ENCODE measurements at regions not wholly inside any gene's neighbourhood (a gene's known extent, or its start where the extent isn't known, plus 50 kb on each side); places are given as distances from the start of the nearest gene placed in this dataset.

DNA sequence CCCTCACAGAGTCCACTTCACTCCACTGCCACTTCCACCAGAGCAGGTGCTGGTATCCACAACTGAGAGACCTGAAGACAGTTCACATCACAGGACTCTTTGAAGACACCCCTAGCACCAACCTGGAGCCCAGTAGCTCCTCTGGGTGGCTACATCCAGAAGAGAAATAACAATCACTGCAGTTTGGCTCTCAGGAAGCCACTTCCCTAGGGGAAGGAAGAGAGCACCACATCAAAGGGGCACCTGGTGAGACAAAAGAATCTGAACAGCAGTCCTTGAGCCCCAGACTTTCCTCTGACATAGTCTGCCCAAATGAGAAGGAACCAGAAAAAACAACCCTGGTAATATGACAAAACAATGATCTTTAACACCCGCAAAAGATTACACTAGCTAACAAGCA, 113.2 kb downstream of the TENT5C start:
- no peaks in the 10 kb centered on the region for H3K4me1 ChIP-seq
- intact Hi-C loops (cut with DNase I): no loop called here
- no peaks in the 10 kb centered on the region for H3K27me3 ChIP-seq
- H3K4me3 ChIP-seq: no peak overlapping the region
- TF ChIP-seq, protein P1, sequence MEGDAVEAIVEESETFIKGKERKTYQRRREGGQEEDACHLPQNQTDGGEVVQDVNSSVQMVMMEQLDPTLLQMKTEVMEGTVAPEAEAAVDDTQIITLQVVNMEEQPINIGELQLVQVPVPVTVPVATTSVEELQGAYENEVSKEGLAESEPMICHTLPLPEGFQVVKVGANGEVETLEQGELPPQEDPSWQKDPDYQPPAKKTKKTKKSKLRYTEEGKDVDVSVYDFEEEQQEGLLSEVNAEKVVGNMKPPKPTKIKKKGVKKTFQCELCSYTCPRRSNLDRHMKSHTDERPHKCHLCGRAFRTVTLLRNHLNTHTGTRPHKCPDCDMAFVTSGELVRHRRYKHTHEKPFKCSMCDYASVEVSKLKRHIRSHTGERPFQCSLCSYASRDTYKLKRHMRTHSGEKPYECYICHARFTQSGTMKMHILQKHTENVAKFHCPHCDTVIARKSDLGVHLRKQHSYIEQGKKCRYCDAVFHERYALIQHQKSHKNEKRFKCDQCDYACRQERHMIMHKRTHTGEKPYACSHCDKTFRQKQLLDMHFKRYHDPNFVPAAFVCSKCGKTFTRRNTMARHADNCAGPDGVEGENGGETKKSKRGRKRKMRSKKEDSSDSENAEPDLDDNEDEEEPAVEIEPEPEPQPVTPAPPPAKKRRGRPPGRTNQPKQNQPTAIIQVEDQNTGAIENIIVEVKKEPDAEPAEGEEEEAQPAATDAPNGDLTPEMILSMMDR (IDR thresholded peaks at IDR 0.05): no peak
- DNase-seq (ENCODE audit: low spot score in 2 of 2): no peak
- H3K9me3 ChIP-seq: peaks cover 0 to 6% of the 10 kb centered on the region in 2 donors
- no peaks in the 10 kb centered on the region for H3K36me3 ChIP-seq
- no peak overlapping the region for H3K27ac ChIP-seq

DNA sequence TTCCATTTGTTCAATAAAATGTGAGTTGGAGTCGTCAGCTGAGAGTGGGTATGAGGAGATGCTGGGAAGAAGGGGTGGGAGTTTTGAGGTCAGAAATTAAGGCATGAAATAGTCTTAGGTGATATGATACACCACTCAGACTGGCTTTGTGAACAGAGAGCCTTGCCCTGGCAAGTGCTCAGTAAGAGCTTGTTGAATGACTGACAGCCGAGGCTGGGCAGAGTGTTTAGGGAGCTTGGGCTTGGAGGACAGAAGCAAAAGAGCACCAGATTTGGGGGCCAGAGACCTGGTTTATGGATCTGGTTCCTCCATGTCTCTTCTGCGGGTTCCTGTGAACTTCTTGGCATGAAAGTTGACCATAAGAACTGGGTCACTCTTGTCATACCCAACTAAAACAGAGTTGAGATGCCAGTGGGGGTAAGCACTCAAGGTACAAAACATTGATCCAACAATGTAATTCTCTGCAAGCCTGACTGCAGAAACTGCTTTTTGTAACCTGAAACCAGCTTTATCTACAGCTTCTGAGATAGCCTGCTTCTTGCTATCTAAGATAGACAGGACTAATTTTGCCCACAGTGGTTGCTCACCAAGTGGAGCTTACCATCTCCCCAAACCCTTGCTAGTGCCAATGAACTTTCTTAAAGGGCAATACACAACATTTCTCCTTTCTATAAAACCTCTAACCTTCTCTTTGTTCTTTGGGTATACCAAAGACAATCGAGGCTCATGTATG, 126.4 kb downstream of the TENT5C start:
- H3K4me3 ChIP-seq: no peak overlapping the region
- H3K9me3 ChIP-seq: no peaks in the 10 kb centered on the region
- H3K4me1 ChIP-seq: no peaks in the 10 kb centered on the region
- no peaks in the 10 kb centered on the region for H3K36me3 ChIP-seq
- intact Hi-C loops (cut with DNase I): no loop called here
- TF ChIP-seq, protein P1 (IDR thresholded peaks at IDR 0.05): no peak
- H3K27ac ChIP-seq: no peak overlapping the region
- no peaks in the 10 kb centered on the region for H3K27me3 ChIP-seq
- no peak for DNase-seq (ENCODE audit: low spot score in 2 of 2)

DNA sequence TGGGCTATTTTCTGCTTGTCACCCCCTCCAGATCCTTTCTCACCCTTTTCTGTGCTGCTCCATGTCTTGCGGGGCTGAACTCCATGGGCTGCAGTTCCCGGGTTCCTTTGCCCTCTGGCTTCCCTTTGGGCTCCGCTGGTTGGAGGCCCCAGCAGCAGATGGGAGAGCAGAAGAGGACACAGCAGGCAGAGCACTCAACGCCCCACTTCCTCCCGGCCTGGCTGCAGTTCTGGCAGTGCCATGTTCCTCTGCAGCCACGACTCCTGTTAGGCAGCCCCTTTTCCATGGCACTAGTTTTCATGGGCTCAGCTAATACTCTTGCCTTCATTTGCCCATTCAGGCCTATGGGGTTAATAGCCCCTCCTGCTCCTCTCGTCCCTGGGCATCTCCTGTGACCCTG, 127.1 kb downstream of the TENT5C start:
- H3K27ac ChIP-seq: no peak overlapping the region
- H3K27me3 ChIP-seq: no peaks in the 10 kb centered on the region
- intact Hi-C loops (cut with DNase I): no loop called here
- TF ChIP-seq, protein P1 (IDR thresholded peaks at IDR 0.05): no peak
- H3K4me1 ChIP-seq: no peaks in the 10 kb centered on the region
- no peak overlapping the region for H3K4me3 ChIP-seq
- no peak for DNase-seq (ENCODE audit: low spot score in 2 of 2)
- H3K36me3 ChIP-seq: no peaks in the 10 kb centered on the region
- H3K9me3 ChIP-seq: no peaks in the 10 kb centered on the region

DNA sequence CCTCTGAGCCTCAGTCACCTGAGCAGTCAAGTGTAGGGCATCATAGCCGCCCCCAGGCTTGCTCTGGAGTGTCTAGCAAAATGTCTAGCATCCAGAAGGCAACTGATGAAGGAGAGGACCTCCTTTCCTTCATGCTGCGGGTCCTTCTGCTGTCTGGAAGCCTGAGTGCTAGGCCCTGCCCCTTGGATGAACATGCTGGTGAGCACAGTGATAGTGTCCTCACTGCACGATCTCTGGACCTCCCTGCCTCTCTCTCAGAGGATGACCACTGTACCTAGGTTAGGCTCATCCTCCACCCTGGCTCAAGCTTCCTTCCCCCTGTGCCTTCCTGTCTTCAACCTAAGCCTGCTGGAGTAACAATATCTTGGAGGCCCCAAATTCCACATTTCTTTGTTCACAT, 128.6 kb downstream of the TENT5C start:
- Histone ChIP-seq H3K4me1 (no peaks in the 10 kb centered on the region), H3K4me3 (no peak overlapping the region), H3K36me3 (no peaks in the 10 kb centered on the region), H3K27me3 (no peaks in the 10 kb centered on the region), H3K27ac (no peak overlapping the region), H3K9me3 (no peaks in the 10 kb centered on the region)
- TF ChIP-seq, protein P1 (IDR thresholded peaks at IDR 0.05): no peak
- DNase-seq (ENCODE audit: low spot score in 2 of 2): no peak
- intact Hi-C loops (cut with DNase I): no loop called here

DNA sequence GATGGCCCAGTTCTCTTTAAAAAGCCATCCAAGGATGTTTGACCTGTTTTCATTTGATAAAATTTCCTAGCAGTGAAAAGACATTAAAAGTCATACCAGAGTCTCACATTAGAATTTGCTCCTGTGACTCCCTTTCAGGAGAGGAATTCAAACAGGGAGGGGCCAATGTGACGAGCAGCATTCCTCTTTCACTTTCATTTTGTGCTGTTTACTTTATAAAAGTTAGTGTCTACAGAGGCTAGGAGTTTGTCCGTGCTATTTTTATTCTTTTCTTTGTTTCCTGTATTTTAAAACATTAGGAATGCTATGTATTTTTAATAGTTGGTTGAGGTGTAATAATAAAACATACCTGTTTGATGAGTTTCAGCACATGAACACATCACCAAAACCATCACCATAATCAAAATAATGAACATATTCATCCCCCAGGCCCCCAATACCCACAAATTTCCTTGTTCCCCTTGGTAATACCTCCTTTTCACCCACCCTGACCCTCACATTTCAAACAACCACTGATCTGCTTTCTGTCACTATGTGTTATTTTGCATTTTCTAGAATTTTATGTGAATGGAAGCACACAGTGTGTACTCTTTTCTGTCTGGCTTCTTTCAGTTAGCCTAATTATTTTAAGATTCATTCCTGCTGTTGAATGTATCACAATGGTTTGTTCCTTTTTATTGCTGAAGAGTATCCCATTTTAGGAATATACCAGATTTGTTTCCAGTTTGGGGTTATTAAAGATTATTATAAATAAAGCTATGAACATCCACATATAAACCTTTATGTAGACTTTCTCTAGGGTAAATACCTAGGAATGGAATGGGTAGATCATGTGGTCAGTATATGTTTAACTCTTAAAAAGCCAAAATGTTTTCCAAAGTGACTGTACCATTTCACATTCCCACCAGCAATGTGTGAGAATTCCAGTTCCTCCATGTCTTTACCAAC, 129.5 kb downstream of the TENT5C start:
- TF ChIP-seq, protein P1 (IDR thresholded peaks at IDR 0.05): no peak
- peak overlapping the region; percentile 37 to 47 for H3K4me3 ChIP-seq
- no peak for DNase-seq (ENCODE audit: low spot score in 2 of 2)
- intact Hi-C loops (cut with DNase I): no loop called here
- peak overlapping the region in 1 of 2 donors; percentile 55 for H3K27ac ChIP-seq
- H3K27me3 ChIP-seq: no peaks in the 10 kb centered on the region
- peaks cover 0 to 4% of the 10 kb centered on the region in 2 donors for H3K4me1 ChIP-seq
- no peaks in the 10 kb centered on the region for H3K9me3 ChIP-seq
- no peaks in the 10 kb centered on the region for H3K36me3 ChIP-seq
